ENCODE measurements at regions not wholly inside any gene's neighbourhood (a gene's known extent, or its start where the extent isn't known, plus 50 kb on each side); places are given as distances from the start of the nearest gene placed in this dataset.

DNA sequence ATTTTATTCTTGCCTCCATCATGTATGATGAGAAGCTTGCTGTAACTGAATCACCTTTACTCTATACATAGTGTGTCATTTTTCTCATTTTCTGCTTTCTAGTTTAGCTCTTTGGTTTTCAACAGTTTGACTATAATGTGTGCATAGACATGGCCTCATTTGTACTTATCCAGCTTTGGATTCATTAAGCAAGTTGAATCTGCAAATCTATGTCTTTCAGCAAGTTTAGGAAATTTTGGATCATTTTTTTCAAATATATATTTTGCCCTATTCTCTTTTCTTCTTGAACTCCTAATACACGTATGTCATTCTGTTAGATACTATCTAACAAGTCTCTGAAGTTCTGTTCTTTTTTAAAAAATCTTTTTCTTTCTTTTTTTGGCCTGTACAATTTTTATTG is 57.8 kb downstream of the PRLHR start:
- no peak for TF ChIP-seq EZH2phosphoT487 (conservative IDR thresholded peaks at IDR 0.05; ENCODE audit: low read length)
- TF ChIP-seq, protein P1, sequence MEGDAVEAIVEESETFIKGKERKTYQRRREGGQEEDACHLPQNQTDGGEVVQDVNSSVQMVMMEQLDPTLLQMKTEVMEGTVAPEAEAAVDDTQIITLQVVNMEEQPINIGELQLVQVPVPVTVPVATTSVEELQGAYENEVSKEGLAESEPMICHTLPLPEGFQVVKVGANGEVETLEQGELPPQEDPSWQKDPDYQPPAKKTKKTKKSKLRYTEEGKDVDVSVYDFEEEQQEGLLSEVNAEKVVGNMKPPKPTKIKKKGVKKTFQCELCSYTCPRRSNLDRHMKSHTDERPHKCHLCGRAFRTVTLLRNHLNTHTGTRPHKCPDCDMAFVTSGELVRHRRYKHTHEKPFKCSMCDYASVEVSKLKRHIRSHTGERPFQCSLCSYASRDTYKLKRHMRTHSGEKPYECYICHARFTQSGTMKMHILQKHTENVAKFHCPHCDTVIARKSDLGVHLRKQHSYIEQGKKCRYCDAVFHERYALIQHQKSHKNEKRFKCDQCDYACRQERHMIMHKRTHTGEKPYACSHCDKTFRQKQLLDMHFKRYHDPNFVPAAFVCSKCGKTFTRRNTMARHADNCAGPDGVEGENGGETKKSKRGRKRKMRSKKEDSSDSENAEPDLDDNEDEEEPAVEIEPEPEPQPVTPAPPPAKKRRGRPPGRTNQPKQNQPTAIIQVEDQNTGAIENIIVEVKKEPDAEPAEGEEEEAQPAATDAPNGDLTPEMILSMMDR (IDR thresholded peaks at IDR 0.05; ENCODE audit: insufficient read depth, low read length, poor library complexity, severe bottlenecking), result no peak
- Histone ChIP-seq H3K27me3 (ENCODE audit: low read length) (no peaks in the 10 kb centered on the region), H3K9ac (ENCODE audit: low read length) (no peak overlapping the region), H3F3A (ENCODE audit: insufficient read depth) (no peaks in the 10 kb centered on the region), H3K36me3 (ENCODE audit: low read length) (no peaks in the 10 kb centered on the region), H3K79me2 (ENCODE audit: insufficient read depth, low read length) (no peaks in the 10 kb centered on the region), H3K9me3 (ENCODE audit: insufficient read depth, low read length) (no peaks in the 10 kb centered on the region), H3K27ac (ENCODE audit: low read depth, low read length) (no peak overlapping the region), H2AFZ (ENCODE audit: low read depth, low read length, severe bottlenecking) (no peak overlapping the region), H3K4me3 (ENCODE audit: insufficient read depth, low read length, poor library complexity, severe bottlenecking) (no peak overlapping the region), H4K20me1 (ENCODE audit: low read depth, low read length) (no peaks in the 10 kb centered on the region), H3K4me2 (ENCODE audit: low read depth, low read length, poor library complexity, severe bottlenecking) (no peak overlapping the region), H3K9me2 (replicated peaks; ENCODE audit: insufficient read depth, low read length) (no peaks in the 10 kb centered on the region)

GRCh38 chr10:118534136-118534535 is 61.3 kb downstream of the PRLHR start:
- no peaks in the 10 kb centered on the region for H3K27me3 ChIP-seq (ENCODE audit: low read length)
- H3F3A ChIP-seq (ENCODE audit: insufficient read depth), result no peaks in the 10 kb centered on the region
- H3K9me3 ChIP-seq (ENCODE audit: insufficient read depth, low read length), result no peaks in the 10 kb centered on the region
- no peak overlapping the region for H2AFZ ChIP-seq (ENCODE audit: low read depth, low read length, severe bottlenecking)
- no peaks in the 10 kb centered on the region for H4K20me1 ChIP-seq (ENCODE audit: low read depth, low read length)
- H3K27ac ChIP-seq (ENCODE audit: low read depth, low read length), result no peak overlapping the region
- no peaks in the 10 kb centered on the region for H3K36me3 ChIP-seq (ENCODE audit: low read length)
- H3K4me2 ChIP-seq (ENCODE audit: low read depth, low read length, poor library complexity, severe bottlenecking), result no peak overlapping the region
- no peak overlapping the region for H3K9ac ChIP-seq (ENCODE audit: low read length)
- H3K9me2 ChIP-seq (replicated peaks; ENCODE audit: insufficient read depth, low read length), result no peaks in the 10 kb centered on the region
- H3K4me3 ChIP-seq (ENCODE audit: insufficient read depth, low read length, poor library complexity, severe bottlenecking), result no peak overlapping the region
- no peaks in the 10 kb centered on the region for H3K79me2 ChIP-seq (ENCODE audit: insufficient read depth, low read length)
- TF ChIP-seq, protein P1 (IDR thresholded peaks at IDR 0.05; ENCODE audit: insufficient read depth, low read length, poor library complexity, severe bottlenecking), result no peak
- TF ChIP-seq EZH2phosphoT487 (conservative IDR thresholded peaks at IDR 0.05; ENCODE audit: low read length), result no peak

DNA sequence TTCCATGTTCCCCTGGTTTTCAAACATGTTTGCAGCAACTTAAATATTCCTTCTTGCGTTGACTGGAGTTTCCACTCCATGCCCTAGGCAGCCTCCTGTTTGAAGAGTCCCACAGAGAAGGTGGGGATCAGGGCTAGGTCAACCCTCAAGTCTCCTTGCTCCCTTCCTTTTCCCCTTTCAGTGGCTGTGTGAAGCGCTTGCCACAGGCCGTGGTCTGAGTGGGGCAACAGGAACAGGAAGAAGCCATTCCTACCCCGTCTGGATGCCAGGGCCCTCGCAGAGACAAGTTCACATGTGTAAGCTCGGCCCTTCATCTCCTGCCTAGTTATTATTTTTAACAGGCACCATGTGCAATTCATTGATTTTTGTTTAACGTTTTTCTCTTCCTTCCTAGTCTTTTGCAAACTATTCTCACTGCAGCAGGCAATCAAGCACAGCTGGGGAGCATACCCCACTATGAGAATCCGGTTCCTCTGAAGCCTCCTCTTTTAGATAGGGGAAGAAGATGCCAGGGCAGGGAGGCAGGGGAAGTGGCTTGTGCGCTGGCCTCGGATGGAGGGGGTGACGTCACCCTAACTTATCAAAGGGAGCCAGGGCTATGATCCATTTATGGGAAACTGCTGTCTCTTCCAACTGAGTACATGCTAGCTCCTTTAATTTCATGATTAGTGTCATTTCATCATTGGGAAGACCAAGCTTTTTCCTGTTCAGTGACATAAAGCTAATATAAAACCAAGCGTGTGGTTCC is 64.2 kb downstream of the PRLHR start:
- Histone ChIP-seq H3K79me2 (ENCODE audit: insufficient read depth, low read length) (no peaks in the 10 kb centered on the region), H3K4me3 (ENCODE audit: insufficient read depth, low read length, poor library complexity, severe bottlenecking) (no peak overlapping the region), H3K4me2 (ENCODE audit: low read depth, low read length, poor library complexity, severe bottlenecking) (no peak overlapping the region), H2AFZ (ENCODE audit: low read depth, low read length, severe bottlenecking) (no peak overlapping the region), H3K36me3 (ENCODE audit: low read length) (no peaks in the 10 kb centered on the region), H3K27me3 (ENCODE audit: low read length) (no peaks in the 10 kb centered on the region), H3K9me2 (replicated peaks; ENCODE audit: insufficient read depth, low read length) (no peaks in the 10 kb centered on the region), H4K20me1 (ENCODE audit: low read depth, low read length) (no peaks in the 10 kb centered on the region), H3F3A (ENCODE audit: insufficient read depth) (no peaks in the 10 kb centered on the region), H3K9ac (ENCODE audit: low read length) (no peak overlapping the region), H3K27ac (ENCODE audit: low read depth, low read length) (no peak overlapping the region), H3K9me3 (ENCODE audit: insufficient read depth, low read length) (no peaks in the 10 kb centered on the region)
- TF ChIP-seq, protein P1 (IDR thresholded peaks at IDR 0.05; ENCODE audit: insufficient read depth, low read length, poor library complexity, severe bottlenecking), result no peak
- no peak for TF ChIP-seq EZH2phosphoT487 (conservative IDR thresholded peaks at IDR 0.05; ENCODE audit: low read length)
